ENCODE measurements at regions not wholly inside any gene's neighbourhood (a gene's known extent, or its start where the extent isn't known, plus 50 kb on each side); places are given as distances from the start of the nearest gene placed in this dataset.

DNA sequence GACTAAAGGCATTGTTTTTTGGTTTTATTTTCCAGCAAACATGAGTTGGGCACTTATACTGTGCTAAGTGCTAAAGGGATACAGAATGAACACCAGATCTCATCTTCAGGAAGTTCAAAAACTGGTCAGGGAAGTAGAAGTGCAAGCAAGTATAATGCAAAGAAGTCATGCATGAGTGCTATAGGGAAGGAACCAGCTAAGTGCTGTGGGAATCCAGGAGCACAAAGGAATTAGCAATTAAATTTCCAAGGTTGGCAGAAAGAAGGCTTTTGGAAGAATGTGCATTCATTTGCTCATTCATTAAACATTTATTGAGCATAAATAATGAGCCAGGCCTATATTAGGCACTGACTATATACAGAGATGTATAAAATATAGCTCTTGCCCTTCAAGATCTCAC is 143.7 kb upstream of the ARHGAP42 start:
- no peak overlapping the region for H3K9ac ChIP-seq (ENCODE audit: low read length)
- no peak for ATAC-seq
- no peaks in the 10 kb centered on the region for H3F3A ChIP-seq (ENCODE audit: low read length, unreplicated experiment)
- POLR2A ChIA-PET (ENCODE audit: unreplicated experiment): no interaction called here
- H3K9me3 ChIP-seq (ENCODE audit: low read length): no peaks in the 10 kb centered on the region
- H4K20me1 ChIP-seq (ENCODE audit: low read length): no peaks in the 10 kb centered on the region
- peaks cover 8% of the 10 kb centered on the region for H3K4me1 ChIP-seq (ENCODE audit: insufficient read depth, low read length)
- H3K79me2 ChIP-seq (ENCODE audit: low read length): no peaks in the 10 kb centered on the region
- H3K4me2 ChIP-seq (ENCODE audit: low read length): no peak overlapping the region
- no peak for DNase-seq
- H3K27me3 ChIP-seq (ENCODE audit: low read length): peaks cover 40% of the 10 kb centered on the region; the same call in 1 of the 2 replicates
- intact Hi-C loops (cut with micrococcal nuclease): no loop called here
- H3K27ac ChIP-seq (ENCODE audit: low read length): no peak overlapping the region
- no TSS peak for BruUV-seq (replicated peaks)
- TF ChIP-seq EZH2 (IDR thresholded peaks at IDR 0.05; ENCODE audit: low read length, unreplicated experiment): no peak
- TF ChIP-seq, protein P1, sequence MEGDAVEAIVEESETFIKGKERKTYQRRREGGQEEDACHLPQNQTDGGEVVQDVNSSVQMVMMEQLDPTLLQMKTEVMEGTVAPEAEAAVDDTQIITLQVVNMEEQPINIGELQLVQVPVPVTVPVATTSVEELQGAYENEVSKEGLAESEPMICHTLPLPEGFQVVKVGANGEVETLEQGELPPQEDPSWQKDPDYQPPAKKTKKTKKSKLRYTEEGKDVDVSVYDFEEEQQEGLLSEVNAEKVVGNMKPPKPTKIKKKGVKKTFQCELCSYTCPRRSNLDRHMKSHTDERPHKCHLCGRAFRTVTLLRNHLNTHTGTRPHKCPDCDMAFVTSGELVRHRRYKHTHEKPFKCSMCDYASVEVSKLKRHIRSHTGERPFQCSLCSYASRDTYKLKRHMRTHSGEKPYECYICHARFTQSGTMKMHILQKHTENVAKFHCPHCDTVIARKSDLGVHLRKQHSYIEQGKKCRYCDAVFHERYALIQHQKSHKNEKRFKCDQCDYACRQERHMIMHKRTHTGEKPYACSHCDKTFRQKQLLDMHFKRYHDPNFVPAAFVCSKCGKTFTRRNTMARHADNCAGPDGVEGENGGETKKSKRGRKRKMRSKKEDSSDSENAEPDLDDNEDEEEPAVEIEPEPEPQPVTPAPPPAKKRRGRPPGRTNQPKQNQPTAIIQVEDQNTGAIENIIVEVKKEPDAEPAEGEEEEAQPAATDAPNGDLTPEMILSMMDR (conservative IDR thresholded peaks at IDR 0.05; ENCODE audit: low read depth, low read length): no peak
- TF ChIP-seq EZH2phosphoT487 (IDR thresholded peaks at IDR 0.05; ENCODE audit: borderline replicate concordance, low read length): no peak
- no peaks in the 10 kb centered on the region for H3K36me3 ChIP-seq (ENCODE audit: low read depth, low read length)
- H3K4me3 ChIP-seq (ENCODE audit: low read length): no peak overlapping the region
- CTCF ChIA-PET: no interaction called here
- H2AFZ ChIP-seq (ENCODE audit: low read length): no peak overlapping the region
- no peaks in the 10 kb centered on the region for H3K9me2 ChIP-seq (replicated peaks; ENCODE audit: low read length)

DNA sequence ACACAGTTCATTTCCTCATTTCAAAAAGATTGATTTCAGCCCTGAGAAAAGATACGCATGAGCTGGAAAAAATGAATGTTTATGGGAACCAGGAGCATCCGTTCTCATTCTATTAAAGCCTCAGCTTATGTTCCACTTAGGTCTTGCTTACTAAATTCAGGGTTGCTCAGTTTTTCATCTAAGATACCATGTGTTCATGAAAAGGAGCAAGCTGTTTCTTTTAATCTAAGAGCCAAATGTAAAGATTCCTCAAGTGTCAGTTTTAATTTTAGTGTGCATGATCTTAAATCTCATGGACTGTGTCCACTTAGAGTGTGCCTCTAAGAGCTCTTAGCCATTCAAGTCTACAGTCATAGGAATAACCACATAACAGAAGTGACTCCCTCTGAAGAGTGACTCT is 141.5 kb upstream of the ARHGAP42 start:
- intact Hi-C loops (cut with micrococcal nuclease): no loop called here
- POLR2A ChIA-PET (ENCODE audit: unreplicated experiment): no interaction called here
- Histone ChIP-seq H2AFZ (ENCODE audit: low read length) (no peak overlapping the region), H3K4me3 (ENCODE audit: low read length) (no peak overlapping the region), H3K4me1 (ENCODE audit: insufficient read depth, low read length) (peaks cover 8% of the 10 kb centered on the region), H3K79me2 (ENCODE audit: low read length) (no peaks in the 10 kb centered on the region), H3F3A (ENCODE audit: low read length, unreplicated experiment) (no peaks in the 10 kb centered on the region), H3K9me3 (ENCODE audit: low read length) (no peaks in the 10 kb centered on the region), H3K9ac (ENCODE audit: low read length) (no peak overlapping the region), H4K20me1 (ENCODE audit: low read length) (no peaks in the 10 kb centered on the region), H3K4me2 (ENCODE audit: low read length) (no peak overlapping the region), H3K9me2 (replicated peaks; ENCODE audit: low read length) (no peaks in the 10 kb centered on the region), H3K27ac (ENCODE audit: low read length) (no peak overlapping the region), H3K27me3 (ENCODE audit: low read length) (peaks cover 34% of the 10 kb centered on the region; the same call in 1 of the 2 replicates), H3K36me3 (ENCODE audit: low read depth, low read length) (no peaks in the 10 kb centered on the region)
- no peak for ATAC-seq
- TF ChIP-seq, protein P1 (conservative IDR thresholded peaks at IDR 0.05; ENCODE audit: low read depth, low read length): no peak
- TF ChIP-seq EZH2phosphoT487 (IDR thresholded peaks at IDR 0.05; ENCODE audit: borderline replicate concordance, low read length): no peak
- TF ChIP-seq EZH2 (IDR thresholded peaks at IDR 0.05; ENCODE audit: low read length, unreplicated experiment): no peak
- CTCF ChIA-PET: no interaction called here
- no TSS peak for BruUV-seq (replicated peaks)
- DNase-seq: no peak

DNA sequence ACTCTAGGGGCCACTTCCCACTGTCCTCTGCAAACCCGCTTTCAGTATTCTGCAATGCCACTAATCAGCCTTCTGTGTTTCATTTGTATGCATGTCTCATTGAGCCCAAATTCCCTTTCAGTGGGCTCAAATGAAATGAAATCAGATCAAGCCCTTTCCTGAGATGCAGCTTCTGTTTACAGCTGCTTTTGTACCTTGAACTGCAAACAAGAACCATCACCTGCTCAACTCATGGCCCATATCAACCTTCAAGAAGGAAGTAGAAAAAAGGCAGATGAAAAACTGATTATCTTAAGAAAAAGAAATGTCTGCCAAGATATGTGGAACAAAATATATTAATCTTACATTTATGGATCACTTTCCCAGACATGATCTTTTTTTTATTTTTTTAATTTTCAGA is 141.1 kb upstream of the ARHGAP42 start:
- H3K4me2 ChIP-seq (ENCODE audit: low read length): no peak overlapping the region
- H3F3A ChIP-seq (ENCODE audit: low read length, unreplicated experiment): no peaks in the 10 kb centered on the region
- ChIA-PET POLR2A (ENCODE audit: unreplicated experiment) (no interaction called here), CTCF (no interaction called here)
- H3K79me2 ChIP-seq (ENCODE audit: low read length): no peaks in the 10 kb centered on the region
- TF ChIP-seq, protein P1 (conservative IDR thresholded peaks at IDR 0.05; ENCODE audit: low read depth, low read length): no peak
- TF ChIP-seq EZH2 (IDR thresholded peaks at IDR 0.05; ENCODE audit: low read length, unreplicated experiment): no peak
- TF ChIP-seq EZH2phosphoT487 (IDR thresholded peaks at IDR 0.05; ENCODE audit: borderline replicate concordance, low read length): no peak
- no peaks in the 10 kb centered on the region for H3K36me3 ChIP-seq (ENCODE audit: low read depth, low read length)
- peaks cover 29% of the 10 kb centered on the region; the same call in 1 of the 2 replicates for H3K27me3 ChIP-seq (ENCODE audit: low read length)
- no peak overlapping the region for H3K4me3 ChIP-seq (ENCODE audit: low read length)
- H3K9ac ChIP-seq (ENCODE audit: low read length): no peak overlapping the region
- no peaks in the 10 kb centered on the region for H3K9me3 ChIP-seq (ENCODE audit: low read length)
- no peaks in the 10 kb centered on the region for H3K9me2 ChIP-seq (replicated peaks; ENCODE audit: low read length)
- H2AFZ ChIP-seq (ENCODE audit: low read length): no peak overlapping the region
- no peak for DNase-seq
- H4K20me1 ChIP-seq (ENCODE audit: low read length): no peaks in the 10 kb centered on the region
- intact Hi-C loops (cut with micrococcal nuclease): no loop called here
- no peak overlapping the region for H3K27ac ChIP-seq (ENCODE audit: low read length)
- H3K4me1 ChIP-seq (ENCODE audit: insufficient read depth, low read length): peaks cover 8% of the 10 kb centered on the region
- ATAC-seq: no peak
- no TSS peak for BruUV-seq (replicated peaks)

Data from PC-3 (cell line).